GM23338 (cell line): ENCODE measurements at regions not wholly inside any gene's neighbourhood (a gene's known extent, or its start where the extent isn't known, plus 50 kb on each side); places are given as distances from the start of the nearest gene placed in this dataset.

ENCODE experiments used
- ATAC-seq: fragments of 200-7000 bp; cut with Tn5 transposase; 3 replicates; pipeline ENCODE4 v1.9.1; 2020
- DNase-seq: peaks from one replicate; pipeline ENCODE4 v3.0.0-alpha.2; 2015; ENCODE audit warnings: low spot score
- H2AFZ ChIP-seq: fragments of 200-600 bp; sonication (generic); 2 replicates; pipeline ENCODE4 v1.8.0; 2016; ENCODE audit warnings: antibody characterized with exemption, mild to moderate bottlenecking, moderate library complexity
- H3F3A ChIP-seq: fragments of 200-600 bp; sonication (generic); replicated peaks from 2 replicates; pipeline ENCODE4 v1.8.0; 2017; ENCODE audit warnings: antibody characterized with exemption, mixed run types, low read depth
- H3K27ac ChIP-seq: fragments of 200-600 bp; sonication (generic); 2 replicates; pipeline ENCODE4 v1.6.1; 2016; ENCODE audit warnings: low read depth
- H3K27me3 ChIP-seq: fragments of 200-600 bp; sonication (generic); 2 replicates; pipeline ENCODE4 v1.8.0; 2016; ENCODE audit warnings: mild to moderate bottlenecking, mixed run types, moderate library complexity; ENCODE audit not compliant: insufficient read depth
- H3K36me3 ChIP-seq: fragments of 200-600 bp; sonication (generic); 2 replicates; pipeline ENCODE4 v1.8.0; 2016; ENCODE audit warnings: mild to moderate bottlenecking; ENCODE audit not compliant: insufficient read depth
- H3K4me1 ChIP-seq: fragments of 200-600 bp; sonication (generic); 2 replicates; pipeline ENCODE4 v1.8.0; 2016; ENCODE audit warnings: mild to moderate bottlenecking, moderate library complexity; ENCODE audit not compliant: insufficient read depth
- H3K4me2 ChIP-seq: fragments of 200-600 bp; sonication (generic); 2 replicates; pipeline ENCODE4 v1.7.1; 2017; ENCODE audit warnings: mixed run types
- H3K4me3 ChIP-seq: fragments of 200-600 bp; sonication (generic); 2 replicates; pipeline ENCODE4 v1.6.1; 2016; ENCODE audit warnings: mixed run types
- H3K79me2 ChIP-seq: fragments of 200-600 bp; sonication (generic); replicated peaks from 2 replicates; pipeline ENCODE4 v1.8.0; 2017; ENCODE audit warnings: mild to moderate bottlenecking; ENCODE audit not compliant: insufficient read depth
- H3K9me2 ChIP-seq: fragments of 200-600 bp; sonication (generic); 2 replicates; pipeline ENCODE4 v1.8.0; 2017; ENCODE audit not compliant: insufficient read depth
- H4K20me1 ChIP-seq: fragments of 200-600 bp; sonication (generic); replicated peaks from 2 replicates; pipeline ENCODE4 v1.8.0; 2017; ENCODE audit warnings: mild to moderate bottlenecking; ENCODE audit not compliant: insufficient read depth
- H3K27ac Mint-ChIP-seq: 2 replicates; pipeline ENCODE4 v1.8.0; 2020; ENCODE audit warnings: inconsistent platforms, mild to moderate bottlenecking, moderate library complexity, mixed read lengths
- H3K27me3 Mint-ChIP-seq: 3 replicates; pipeline ENCODE4 v1.8.0; 2022; ENCODE audit warnings: low read depth, mild to moderate bottlenecking, moderate library complexity, mixed read lengths, inconsistent platforms; ENCODE audit not compliant: insufficient read depth, poor library complexity
- H3K36me3 Mint-ChIP-seq: 3 replicates; pipeline ENCODE4 v1.8.0; 2021; ENCODE audit warnings: low read depth, mild to moderate bottlenecking, inconsistent platforms, moderate library complexity, mixed read lengths
- H3K4me1 Mint-ChIP-seq: 3 replicates; pipeline ENCODE4 v1.8.0; 2020; ENCODE audit warnings: mild to moderate bottlenecking, inconsistent platforms, mixed read lengths
- H3K4me3 Mint-ChIP-seq: 3 replicates; pipeline ENCODE4 v1.8.0; 2021; ENCODE audit warnings: moderate library complexity, mild to moderate bottlenecking, inconsistent platforms, mixed read lengths
- H3K9me3 Mint-ChIP-seq: 3 replicates; pipeline ENCODE4 v1.8.0; 2020; ENCODE audit warnings: moderate library complexity, mild to moderate bottlenecking, inconsistent platforms, mixed read lengths
- CREB1 ChIP-seq: fragments of 250-450 bp; sonication (Bioruptor Pico); IDR thresholded peaks from 2 replicates; pipeline ENCODE4 v1.5.0; 2020; ENCODE audit warnings: low read depth, mild to moderate bottlenecking, moderate library complexity
- CTCF ChIP-seq, 2 experiments: fragments of 200-600 bp in 1 of 2; sonication (generic) in 1 of 2; conservative IDR thresholded peaks; 2 replicates each; pipeline versions ENCODE4 v1.5.1 to v1.6.1; 2016 to 2017; ENCODE audit warnings: antibody characterized with exemption in 2 of 2, low read depth in 2 of 2, mild to moderate bottlenecking in 2 of 2, moderate library complexity in 1 of 2
- ETS1 ChIP-seq: IDR thresholded peaks from 2 replicates; pipeline ENCODE4 v1.6.1; 2016; ENCODE audit warnings: antibody characterized with exemption
- EZH2 ChIP-seq: fragments of 200-600 bp; sonication (generic); IDR thresholded peaks from one replicate; pipeline ENCODE4 v1.8.0; 2017; ENCODE audit warnings: antibody characterized with exemption, mild to moderate bottlenecking, low read depth; ENCODE audit not compliant: unreplicated experiment
- EZH2phosphoT487 ChIP-seq: fragments of 200-600 bp; sonication (generic); IDR thresholded peaks from one replicate; pipeline ENCODE4 v1.8.1; 2018; ENCODE audit warnings: antibody characterized with exemption; ENCODE audit not compliant: unreplicated experiment
- JUNB ChIP-seq: IDR thresholded peaks from one replicate; pipeline ENCODE4 v1.6.1; 2016; ENCODE audit warnings: antibody characterized with exemption; ENCODE audit not compliant: unreplicated experiment
- POLR2AphosphoS5 ChIP-seq: IDR thresholded peaks from 2 replicates; pipeline ENCODE4 v1.6.1; 2016; ENCODE audit warnings: antibody characterized with exemption, low read depth
- STAT1 ChIP-seq: IDR thresholded peaks from one replicate; pipeline ENCODE4 v1.6.1; 2016; ENCODE audit warnings: antibody characterized with exemption; ENCODE audit not compliant: unreplicated experiment
- ZNF114 ChIP-seq: fragments of 250-450 bp; sonication (Bioruptor Pico); IDR thresholded peaks from 2 replicates; pipeline ENCODE4 v1.5.0; 2020; ENCODE audit warnings: mild to moderate bottlenecking, moderate library complexity
- ZNF331 ChIP-seq: fragments of 250-450 bp; sonication (Bioruptor Pico); IDR thresholded peaks from 2 replicates; pipeline ENCODE4 v1.5.0; 2020; ENCODE audit warnings: low read depth, mild to moderate bottlenecking, moderate library complexity
- ZNF462 ChIP-seq: fragments of 250-450 bp; sonication (Bioruptor Pico); IDR thresholded peaks from 2 replicates; pipeline ENCODE4 v1.5.0; 2020; ENCODE audit warnings: mild to moderate bottlenecking, moderate library complexity
- TF ChIP-seq, protein P1 (sequence below): IDR thresholded peaks from one replicate; pipeline ENCODE4 v1.6.1; 2018; ENCODE audit warnings: antibody characterized with exemption; ENCODE audit not compliant: unreplicated experiment

- no peaks in the 10 kb centered on the region for H3K36me3 Mint-ChIP-seq
- no peaks in the 10 kb centered on the region for H3K27me3 ChIP-seq
- no peaks in the 10 kb centered on the region for H3K27me3 Mint-ChIP-seq
- H3K4me3 Mint-ChIP-seq, result no peak overlapping the region
- no peak for TF ChIP-seq ZNF114 (CRISPR knock-in tag)
- no peak for TF ChIP-seq CREB1 (CRISPR knock-in tag)
- TF ChIP-seq ZNF331 (CRISPR knock-in tag), result no peak
- no peak for TF ChIP-seq POLR2AphosphoS5
- no peak for TF ChIP-seq ETS1
- TF ChIP-seq, protein P1, sequence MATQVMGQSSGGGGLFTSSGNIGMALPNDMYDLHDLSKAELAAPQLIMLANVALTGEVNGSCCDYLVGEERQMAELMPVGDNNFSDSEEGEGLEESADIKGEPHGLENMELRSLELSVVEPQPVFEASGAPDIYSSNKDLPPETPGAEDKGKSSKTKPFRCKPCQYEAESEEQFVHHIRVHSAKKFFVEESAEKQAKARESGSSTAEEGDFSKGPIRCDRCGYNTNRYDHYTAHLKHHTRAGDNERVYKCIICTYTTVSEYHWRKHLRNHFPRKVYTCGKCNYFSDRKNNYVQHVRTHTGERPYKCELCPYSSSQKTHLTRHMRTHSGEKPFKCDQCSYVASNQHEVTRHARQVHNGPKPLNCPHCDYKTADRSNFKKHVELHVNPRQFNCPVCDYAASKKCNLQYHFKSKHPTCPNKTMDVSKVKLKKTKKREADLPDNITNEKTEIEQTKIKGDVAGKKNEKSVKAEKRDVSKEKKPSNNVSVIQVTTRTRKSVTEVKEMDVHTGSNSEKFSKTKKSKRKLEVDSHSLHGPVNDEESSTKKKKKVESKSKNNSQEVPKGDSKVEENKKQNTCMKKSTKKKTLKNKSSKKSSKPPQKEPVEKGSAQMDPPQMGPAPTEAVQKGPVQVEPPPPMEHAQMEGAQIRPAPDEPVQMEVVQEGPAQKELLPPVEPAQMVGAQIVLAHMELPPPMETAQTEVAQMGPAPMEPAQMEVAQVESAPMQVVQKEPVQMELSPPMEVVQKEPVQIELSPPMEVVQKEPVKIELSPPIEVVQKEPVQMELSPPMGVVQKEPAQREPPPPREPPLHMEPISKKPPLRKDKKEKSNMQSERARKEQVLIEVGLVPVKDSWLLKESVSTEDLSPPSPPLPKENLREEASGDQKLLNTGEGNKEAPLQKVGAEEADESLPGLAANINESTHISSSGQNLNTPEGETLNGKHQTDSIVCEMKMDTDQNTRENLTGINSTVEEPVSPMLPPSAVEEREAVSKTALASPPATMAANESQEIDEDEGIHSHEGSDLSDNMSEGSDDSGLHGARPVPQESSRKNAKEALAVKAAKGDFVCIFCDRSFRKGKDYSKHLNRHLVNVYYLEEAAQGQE, result no peak
- TF ChIP-seq STAT1, result no peak
- TF ChIP-seq EZH2phosphoT487, result no peak
- no peak for TF ChIP-seq EZH2
- TF ChIP-seq CTCF (conservative IDR thresholded peaks at IDR 0.05; ENCODE audit: low read depth in 2 of 2), result no peak
- TF ChIP-seq ZNF462, result no peak
- TF ChIP-seq JUNB, result no peak
- no peaks in the 10 kb centered on the region for H3K9me3 Mint-ChIP-seq
- H3K27ac Mint-ChIP-seq, result no peak overlapping the region
- no peak overlapping the region for H3K4me2 ChIP-seq
- H3K36me3 ChIP-seq, result no peaks in the 10 kb centered on the region
- no peaks in the 10 kb centered on the region for H3K4me1 Mint-ChIP-seq
- ATAC-seq (no peak), DNase-seq (no peak)
- no peak overlapping the region for H3K4me3 ChIP-seq
- no peaks in the 10 kb centered on the region for H3K4me1 ChIP-seq
- no peaks in the 10 kb centered on the region for H3K9me2 ChIP-seq
- H3F3A ChIP-seq, result no peaks in the 10 kb centered on the region
- H3K27ac ChIP-seq, result no peak overlapping the region
- peak overlapping the region; percentile 4; the same call in 1 of the 2 replicates for H2AFZ ChIP-seq
- H4K20me1 ChIP-seq, result no peaks in the 10 kb centered on the region
- no peaks in the 10 kb centered on the region for H3K79me2 ChIP-seq
These were observed 56.4 kb upstream of the GLIS3 start for GRCh38 chr9:4356306-4356705.
